HepG2 (cell line): ENCODE measurements at regions not wholly inside any gene's neighbourhood (a gene's known extent, or its start where the extent isn't known, plus 50 kb on each side); places are given as distances from the start of the nearest gene placed in this dataset.

ENCODE experiments used
- HOXA7 ChIP-seq: sonication (generic); formaldehyde crosslinking; IDR thresholded peaks from 2 replicates; pipeline ENCODE4 v1.8.1; 2022; ENCODE audit warnings: mild to moderate bottlenecking, missing genetic modification reagents, moderate library complexity
- JUND ChIP-seq: sonication (generic); formaldehyde crosslinking; IDR thresholded peaks from 2 replicates; pipeline ENCODE4 v1.8.0; 2022; ENCODE audit warnings: mild to moderate bottlenecking, missing genetic modification reagents
- NPAS2 ChIP-seq: sonication (generic); formaldehyde crosslinking; IDR thresholded peaks from 2 replicates; pipeline ENCODE4 v1.8.0; 2022; ENCODE audit warnings: mild to moderate bottlenecking, missing genetic modification reagents, borderline replicate concordance
- TCF7L2 ChIP-seq: IDR thresholded peaks from 2 replicates; pipeline ENCODE4 v1.6.1; 2011; ENCODE audit warnings: mild to moderate bottlenecking, low read depth, low read length, moderate library complexity
- TF ChIP-seq, protein P1 (sequence below): sonication (generic); formaldehyde crosslinking; IDR thresholded peaks from 2 replicates; pipeline ENCODE4 v1.5.0; 2020; ENCODE audit warnings: mild to moderate bottlenecking, missing genetic modification reagents, moderate library complexity

DNA sequence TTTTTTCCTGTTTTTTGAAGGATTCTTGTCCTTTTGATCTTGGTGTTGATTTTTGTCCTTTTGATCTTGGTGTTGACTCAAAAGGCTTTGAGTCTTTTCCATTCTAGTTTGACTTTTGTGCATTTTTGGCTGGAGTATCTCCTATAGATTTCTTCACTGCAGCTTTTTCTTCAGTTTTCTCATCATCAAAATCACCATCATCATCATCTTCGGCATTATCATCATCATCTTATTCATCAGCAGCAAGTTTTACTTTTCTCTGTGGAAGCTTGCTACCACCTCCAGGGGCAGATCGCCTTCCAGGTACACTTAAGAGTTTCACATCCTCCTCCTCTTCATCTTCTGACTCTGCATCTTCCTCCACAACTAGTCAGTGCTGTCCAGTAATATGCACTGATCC, 56.5 kb upstream of the MCHR2 start:
- TF ChIP-seq NPAS2 (CRISPR knock-in tag) (no peak), HOXA7 (CRISPR knock-in tag) (no peak), JUND (CRISPR knock-in tag) (no peak), TCF7L2 (no peak)
- TF ChIP-seq, protein P1, sequence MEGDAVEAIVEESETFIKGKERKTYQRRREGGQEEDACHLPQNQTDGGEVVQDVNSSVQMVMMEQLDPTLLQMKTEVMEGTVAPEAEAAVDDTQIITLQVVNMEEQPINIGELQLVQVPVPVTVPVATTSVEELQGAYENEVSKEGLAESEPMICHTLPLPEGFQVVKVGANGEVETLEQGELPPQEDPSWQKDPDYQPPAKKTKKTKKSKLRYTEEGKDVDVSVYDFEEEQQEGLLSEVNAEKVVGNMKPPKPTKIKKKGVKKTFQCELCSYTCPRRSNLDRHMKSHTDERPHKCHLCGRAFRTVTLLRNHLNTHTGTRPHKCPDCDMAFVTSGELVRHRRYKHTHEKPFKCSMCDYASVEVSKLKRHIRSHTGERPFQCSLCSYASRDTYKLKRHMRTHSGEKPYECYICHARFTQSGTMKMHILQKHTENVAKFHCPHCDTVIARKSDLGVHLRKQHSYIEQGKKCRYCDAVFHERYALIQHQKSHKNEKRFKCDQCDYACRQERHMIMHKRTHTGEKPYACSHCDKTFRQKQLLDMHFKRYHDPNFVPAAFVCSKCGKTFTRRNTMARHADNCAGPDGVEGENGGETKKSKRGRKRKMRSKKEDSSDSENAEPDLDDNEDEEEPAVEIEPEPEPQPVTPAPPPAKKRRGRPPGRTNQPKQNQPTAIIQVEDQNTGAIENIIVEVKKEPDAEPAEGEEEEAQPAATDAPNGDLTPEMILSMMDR (CRISPR knock-in tag) = no peak
